ENCODE measurements at regions not wholly inside any gene's neighbourhood (a gene's known extent, or its start where the extent isn't known, plus 50 kb on each side); places are given as distances from the start of the nearest gene placed in this dataset.

DNA sequence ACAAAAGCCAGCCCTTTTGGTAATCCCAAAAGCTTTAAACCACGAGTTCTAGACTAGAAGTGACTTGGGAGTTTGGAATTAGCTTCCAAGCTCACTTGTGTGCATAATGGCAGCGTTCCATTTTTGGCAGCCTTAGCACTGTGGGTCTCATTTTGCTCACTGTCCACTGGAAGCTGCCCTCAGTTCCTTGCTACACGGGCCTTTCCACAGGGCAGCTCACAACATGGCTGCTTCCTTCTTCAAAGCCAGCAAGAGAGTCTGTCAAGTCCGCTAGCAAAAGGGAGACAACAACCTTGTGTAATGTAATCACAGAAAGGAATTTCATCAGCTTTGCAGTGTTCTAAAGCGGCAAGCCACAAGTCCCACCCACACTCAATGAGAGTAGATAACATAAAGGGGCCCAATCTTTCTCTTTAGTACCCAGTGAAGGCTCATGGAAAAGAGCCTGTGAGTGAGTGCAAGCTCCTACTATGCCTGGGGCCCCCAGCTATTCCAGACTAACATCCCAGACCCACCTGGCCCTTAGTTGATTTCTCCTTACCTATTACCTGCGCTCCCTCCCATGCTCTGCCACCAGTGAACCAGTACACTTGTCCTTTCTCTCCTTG lies 168.5 kb upstream of the FOXN2 start:
- no peak for DNase-seq

DNA sequence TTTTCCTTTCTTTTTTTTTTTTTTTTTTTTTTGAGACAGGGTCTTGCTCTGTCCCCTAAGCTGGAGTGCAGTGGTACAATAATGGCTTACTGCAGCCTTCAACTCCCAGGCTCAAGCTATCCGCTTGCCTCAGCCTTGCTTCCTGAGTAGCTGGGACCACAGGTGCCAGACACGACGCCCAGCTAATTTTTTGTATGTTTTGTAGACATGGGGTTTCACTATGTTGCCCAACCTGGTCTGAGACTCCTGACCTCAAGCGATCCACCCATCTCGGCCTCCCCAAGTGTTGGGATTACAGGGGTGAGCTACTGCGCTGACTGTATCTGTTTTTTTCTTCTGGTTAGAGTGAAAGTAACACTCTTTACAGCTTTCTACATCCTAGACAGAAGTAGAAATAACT lies 167.9 kb upstream of the FOXN2 start:
- no peak for DNase-seq

DNA sequence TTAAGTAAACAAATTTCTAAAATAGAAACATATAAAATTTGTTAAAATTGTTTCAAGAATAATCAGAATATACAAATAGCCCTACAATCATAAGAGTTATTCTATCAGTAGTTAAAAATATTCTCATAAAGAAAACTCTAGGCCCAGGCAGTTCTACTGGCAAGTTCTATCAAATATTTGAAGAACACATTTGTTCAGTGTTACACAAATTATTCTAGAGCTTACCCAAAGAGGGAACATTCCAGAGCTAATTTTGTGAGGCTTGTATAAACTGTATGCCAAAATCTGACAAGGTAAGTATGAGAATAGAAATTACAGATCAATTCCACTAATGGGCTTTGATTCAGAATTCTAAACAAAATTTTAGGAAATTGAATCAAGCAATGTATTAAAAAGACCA lies 166.8 kb upstream of the FOXN2 start:
- DNase-seq, result no peak

DNA sequence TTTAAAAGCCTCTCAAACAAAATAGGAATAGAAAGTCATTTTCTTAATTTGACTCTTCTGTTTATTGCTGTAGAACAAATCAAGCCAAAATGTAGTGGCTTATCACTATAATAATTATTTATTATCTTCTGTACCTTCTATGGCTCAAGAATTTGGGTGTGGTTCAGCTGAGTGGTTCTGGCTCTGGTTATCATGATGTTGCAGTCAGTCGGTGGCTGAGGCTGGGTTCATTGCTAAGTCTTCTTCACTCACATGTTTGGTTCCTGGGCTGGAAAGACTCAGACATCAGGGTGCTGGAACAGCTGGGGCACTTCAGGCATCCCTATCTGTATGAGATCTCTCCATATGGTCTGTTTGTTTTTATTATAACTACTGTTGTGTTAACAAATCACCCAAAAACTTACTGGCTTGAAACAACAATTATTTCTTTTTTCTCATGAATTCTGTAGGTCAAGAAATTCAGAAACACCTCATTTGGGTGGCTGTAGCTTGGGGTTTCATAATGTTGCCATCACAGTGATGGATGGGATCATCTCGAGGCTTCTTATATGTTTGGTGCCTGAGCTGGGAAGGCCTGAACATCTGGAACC lies 165.5 kb upstream of the FOXN2 start:
- no peak for DNase-seq

DNA sequence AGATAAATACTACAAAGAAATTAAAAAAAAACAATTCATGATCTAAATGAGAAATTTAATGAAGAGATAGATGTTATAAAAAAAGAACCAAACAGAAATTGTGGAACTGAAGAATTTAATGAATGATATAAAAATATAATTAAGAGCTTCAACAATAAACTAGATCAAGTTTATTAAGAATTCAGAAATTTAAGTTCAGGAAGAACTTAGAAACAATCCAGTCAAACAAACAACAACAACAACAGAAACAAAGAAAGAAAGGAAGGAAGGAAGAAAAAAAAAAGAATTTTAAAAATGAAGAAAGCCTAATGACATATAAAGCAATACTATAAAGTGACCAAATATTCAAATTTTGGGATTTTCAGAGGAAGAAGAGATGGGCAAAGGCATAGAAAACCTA lies 157.3 kb upstream of the FOXN2 start:
- DNase-seq, result no peak

DNA sequence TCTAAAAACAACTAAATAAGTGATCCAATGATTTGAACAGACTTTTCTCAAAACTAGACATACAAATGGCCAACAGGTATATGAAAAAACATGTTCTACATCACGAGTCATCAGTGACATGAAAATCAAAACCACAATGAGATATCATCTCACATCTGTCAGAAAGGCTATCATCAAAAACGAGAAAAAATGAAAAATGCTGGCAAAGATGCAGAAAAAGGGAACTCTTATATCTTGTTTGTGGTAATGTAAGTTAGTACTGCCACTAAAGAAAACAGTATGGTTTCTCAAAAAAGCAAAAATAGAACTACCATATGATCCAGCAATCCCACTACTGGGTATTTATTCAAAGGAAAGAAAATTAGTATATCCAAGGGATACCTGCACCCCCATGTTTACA lies 152.9 kb upstream of the FOXN2 start:
- DNase-seq, result no peak

DNA sequence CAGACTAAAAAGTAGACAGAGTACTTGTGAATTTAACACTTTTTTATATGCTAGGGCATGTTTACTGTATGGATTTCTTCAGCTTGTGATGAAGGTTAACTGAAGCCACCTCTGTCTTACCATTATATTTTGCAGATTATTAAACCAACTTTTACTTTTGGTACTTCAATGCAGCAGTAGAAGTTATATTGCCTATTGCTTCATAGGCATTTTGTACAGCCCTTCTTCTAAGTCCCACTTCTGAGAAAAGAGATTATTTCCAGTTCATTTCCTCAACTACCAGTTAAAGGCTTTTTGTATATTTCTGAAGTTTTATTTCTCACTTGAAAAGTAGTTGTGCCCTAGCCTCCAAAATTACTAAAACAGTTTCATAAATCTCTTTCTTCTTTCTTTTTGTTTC lies 151.7 kb upstream of the FOXN2 start:
- no peak for DNase-seq

DNA sequence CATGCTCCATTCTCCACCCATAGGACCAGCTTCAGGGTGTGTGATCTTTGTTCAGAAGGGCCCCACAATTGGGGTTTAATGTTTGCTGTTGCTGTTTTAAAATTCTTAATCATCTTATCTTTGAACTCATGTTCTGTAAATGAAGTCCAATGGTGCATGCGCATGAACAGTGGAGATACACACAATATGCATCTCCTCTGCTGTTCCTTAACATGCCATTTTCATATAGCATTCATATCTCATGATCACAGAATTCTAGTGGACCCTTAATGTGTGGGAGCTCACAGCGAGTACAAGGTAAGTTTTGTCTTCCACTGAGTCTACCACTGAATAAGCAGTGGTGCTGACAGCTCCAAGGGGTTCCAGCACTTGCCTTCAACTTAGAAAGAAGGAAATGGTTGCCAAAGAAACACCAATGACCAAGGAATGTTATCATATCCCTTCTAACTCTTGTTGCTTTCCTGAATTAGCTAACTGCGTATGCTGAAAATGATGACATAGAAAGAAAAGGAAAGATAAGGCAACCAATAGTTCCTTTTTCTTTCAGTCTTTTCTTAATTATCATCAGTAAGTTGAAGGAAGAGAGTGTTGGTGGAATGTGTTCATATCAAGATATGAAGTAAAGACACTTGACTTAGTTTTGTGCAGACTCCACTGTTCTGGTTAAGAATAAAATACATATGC lies 149.3 kb upstream of the FOXN2 start:
- DNase-seq, result no peak

DNA sequence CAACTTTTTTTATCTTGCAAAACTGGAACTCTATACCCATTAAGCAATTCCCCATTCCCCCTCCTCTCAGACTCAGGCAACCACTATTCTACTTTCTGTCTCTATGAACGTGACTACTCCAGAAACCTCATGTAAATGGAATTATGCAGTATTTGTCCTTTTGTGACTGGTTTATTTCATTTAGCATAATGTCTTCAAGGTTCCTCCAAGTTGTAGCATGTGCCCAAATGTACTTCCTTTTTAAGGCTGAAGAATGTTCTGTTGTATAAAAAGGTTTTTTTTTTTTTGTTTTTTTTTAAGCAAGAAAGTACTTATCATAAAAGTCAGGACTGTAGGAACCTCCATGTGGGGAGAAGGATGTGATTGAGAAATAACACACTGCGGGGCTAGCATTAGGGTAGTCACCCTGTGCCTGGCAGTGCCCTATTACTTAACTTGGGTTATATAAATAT lies 145.3 kb upstream of the FOXN2 start:
- no peak for DNase-seq

DNA sequence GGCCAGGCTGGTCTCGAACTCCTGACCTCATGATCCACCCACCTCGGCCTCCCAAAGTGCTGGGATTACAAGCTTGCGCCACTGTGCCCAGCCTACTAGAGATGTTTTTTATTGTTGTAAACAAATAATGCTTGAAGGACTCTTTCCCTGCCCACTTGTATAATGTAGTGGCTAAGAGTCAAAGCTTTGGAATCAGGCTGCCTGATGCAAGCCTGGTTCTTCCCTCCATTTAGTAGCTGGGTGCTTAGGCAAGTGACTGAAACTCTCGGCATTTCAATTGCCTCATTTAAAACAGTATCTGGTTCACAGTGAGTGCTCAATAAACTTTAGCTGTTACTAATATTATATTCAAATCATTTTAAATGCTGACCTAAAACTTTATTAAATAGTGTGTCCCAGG lies 144.2 kb upstream of the FOXN2 start:
- no peak for DNase-seq

DNA sequence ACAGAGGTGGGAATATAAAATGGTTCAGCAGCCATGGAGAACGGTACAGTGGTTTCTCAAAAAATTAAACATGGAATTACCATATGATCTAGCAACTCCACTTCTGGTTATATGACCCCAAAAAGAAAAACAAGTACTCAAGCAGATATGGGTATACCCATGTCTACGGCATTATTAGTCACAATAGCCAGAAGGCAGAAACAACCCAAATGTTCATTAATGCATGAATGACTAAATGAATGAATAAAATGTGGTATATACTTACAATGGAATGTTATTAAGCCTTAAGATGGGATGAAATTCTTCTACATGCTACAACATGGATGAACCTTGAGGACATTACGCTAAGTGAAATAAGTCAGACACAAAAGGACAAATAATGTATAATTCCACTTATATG lies 141.3 kb upstream of the FOXN2 start:
- no peak for DNase-seq

DNA sequence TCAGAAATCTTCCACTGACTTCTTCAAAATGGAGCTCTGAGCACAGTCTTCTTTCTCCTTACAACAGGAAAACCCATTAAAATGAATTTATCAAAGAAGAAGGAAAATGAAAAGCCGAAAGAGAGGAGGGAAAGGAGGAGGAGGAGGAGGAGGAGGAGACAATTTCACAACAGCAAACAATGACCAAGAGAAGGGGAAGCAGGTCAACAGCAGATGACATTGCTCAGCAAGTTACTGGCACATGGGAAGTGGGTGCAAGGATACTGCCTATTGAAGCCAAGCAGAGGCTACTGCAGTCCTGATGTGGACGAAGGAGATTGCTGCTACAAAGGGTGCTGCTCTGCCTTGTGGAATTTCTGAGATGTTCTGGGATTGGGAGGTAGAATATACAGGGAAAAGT lies 140.0 kb upstream of the FOXN2 start:
- DNase-seq, result no peak

DNA sequence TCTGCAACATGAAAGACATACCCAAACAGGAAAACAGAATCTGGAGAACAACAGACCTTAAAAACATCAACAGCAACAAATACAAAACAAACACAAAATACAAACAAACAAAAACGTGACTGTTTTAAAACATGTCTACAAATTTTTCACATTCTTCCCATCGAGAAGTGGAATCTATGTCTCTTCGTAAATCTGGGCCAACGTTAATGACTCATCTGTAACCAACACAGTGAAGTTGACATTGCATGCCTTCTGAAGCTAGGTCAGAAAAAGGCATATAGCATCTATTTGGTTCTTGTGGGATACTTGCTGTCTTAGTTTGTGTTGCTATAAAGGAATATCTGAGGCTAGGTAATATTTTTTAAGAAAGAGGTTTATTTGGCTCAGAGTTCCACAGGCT lies 139.2 kb upstream of the FOXN2 start:
- DNase-seq, result no peak

DNA sequence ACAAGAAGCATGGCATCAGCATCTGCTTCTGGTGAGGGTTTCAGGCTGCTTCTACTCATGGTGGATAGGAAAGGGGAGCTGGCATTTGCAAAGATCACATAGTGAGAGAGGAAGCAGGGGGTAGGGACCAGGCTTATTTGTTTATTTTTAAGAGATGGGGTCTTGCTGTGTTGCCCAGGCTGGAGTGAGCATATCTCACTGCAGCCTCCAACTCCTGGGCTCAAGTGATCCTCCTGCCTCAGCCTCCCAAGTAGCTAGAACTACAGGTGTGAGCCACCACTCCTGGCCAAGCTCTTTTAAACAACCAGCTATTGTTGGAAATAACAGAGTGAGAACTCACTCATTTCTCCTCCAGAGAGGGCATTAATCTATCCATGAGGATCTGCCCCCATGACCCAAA lies 138.8 kb upstream of the FOXN2 start:
- DNase-seq, result no peak

DNA sequence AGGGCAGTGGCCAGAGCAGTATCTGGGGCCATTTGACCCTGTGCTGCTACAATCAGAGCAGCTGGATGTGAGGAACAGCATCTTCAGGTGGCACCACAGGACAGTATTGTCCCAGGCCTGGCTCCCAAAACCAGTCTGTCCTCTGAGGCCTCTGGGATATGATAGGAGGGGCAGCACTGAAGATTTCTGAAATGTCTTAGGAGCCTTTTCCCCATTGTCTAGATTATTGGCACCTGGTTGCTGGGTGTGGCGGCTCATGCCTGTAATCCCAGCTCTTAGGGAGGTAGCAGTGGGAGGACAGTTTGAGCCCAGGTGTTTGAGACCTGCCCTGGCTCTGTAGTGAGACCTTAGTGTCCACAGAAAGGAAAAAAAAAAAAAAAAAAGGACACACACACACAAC lies 137.6 kb upstream of the FOXN2 start:
- DNase-seq, result no peak

DNA sequence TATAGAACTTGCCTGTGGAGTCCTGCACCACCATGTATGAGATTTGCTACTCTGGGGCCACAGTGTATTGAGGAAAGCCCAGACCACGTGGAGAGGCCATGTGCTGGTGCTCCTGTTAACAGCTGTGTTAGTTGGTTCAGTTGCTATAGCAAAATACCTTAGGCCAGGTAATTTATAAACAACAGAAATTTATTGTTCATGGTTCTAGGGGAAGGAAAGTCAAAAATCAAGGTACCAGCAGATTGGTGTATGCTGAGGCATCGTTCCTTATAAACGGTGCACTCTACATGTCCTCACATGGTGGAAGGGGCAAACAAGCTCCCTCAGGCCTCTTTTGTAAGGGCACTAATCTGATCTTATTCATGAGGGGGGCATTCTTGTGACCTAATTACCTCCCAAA lies 135.9 kb upstream of the FOXN2 start:
- no peak for DNase-seq

DNA sequence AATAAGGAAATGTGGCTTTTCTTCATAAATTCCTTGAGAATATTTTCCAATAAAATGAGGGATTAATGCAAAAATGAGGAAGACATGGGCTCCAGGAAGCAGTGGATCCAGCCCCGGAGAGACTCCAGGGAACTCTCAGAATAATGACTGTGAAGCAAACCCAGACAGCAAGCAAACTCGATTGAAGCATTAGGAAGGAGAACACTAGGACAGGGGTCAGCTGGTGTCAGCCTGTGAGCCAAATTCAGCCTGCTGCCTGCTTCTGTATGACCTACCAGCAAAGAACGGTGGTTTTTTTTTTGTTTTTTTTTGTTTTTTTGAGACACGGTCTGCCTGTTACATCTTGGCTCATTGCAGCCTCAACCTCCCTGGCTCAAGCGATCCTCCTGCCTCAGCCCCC lies 133.9 kb upstream of the FOXN2 start:
- DNase-seq, result no peak

DNA sequence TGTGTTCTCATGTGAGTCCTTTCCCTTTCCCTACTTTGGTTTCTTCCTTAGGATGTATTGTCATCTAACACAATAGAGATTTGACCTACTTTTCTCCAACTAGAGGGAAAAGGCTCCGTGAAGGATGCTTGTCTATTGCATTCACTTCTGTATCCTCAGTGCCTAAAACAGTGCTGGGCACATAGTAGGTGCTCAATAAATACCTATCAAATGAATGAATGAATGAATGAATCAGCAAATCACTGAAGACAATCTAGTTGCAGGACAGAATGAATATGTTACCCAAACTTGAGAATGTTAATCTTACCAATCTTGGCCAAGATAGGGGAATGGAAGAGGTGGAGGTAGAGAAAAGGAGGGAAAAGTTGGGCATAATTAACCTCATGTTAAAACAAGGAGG lies 131.2 kb upstream of the FOXN2 start:
- DNase-seq, result no peak

DNA sequence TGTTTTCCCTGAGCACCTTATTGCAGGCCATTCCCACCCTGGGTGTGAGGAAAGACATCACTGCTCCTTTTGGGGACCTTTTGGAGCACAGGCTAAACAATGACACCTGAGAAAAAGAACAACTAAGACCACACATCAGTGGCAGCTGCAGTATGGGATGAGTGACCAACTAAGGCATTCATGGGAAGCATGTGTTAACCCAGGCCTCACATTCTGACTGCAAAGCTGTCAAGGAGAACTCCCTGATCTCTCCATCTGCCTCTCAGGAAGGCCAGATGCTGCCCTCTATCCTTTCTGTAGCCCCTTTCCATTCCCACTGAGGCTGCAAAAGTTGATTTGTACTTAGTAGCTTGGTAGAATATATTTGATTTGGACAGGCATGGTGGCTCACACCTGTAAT lies 130.5 kb upstream of the FOXN2 start:
- no peak for DNase-seq

DNA sequence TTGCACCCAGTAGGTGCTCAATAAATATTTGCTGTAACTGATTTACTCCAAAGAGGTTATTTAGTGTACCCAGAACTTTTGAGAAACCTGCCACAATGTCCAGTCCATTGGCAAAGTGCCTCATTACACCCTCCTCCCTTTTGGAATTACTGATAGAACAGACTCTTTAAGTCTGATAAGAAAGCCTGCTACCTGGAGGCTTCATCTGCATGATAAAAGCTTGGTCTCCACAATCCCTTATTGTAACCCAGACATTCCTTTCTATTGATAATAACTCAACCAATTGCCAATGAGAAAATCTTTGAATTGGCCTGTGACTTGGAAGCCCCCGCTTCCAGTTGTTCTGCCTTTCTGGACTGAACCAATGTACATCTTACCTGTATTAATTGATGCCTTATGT lies 127.0 kb upstream of the FOXN2 start:
- DNase-seq, result no peak

DNA sequence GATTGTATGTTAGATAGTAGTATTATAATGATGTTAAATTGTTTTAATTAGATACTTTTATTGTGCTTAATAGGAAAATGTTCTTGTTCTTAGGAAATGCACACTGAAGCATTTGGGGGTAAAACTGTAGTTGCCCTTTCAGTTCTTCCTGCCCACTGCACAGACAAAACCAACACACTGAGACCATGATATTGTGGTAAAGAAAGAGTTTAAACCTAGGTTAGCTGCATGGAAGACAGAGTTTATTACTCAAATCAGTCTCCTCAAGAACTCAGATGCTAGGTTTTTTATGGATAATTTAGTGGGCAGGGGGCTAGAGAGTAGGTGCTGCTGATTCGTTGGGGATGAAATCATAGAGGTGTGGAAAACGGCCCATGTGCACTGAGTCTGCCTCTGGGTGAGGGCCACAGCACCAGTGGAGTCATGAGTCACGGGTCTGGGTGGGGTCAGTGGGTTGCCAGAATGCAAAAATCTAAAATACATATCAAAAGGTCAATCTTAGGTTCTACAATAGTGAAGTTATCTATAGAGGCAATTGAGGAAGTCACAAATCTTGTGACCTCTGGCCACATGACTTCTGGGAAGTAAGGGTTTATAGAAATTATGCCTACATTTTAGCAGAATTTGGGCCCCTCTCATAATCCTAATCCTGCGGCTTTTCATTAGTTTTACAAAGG lies 124.8 kb upstream of the FOXN2 start:
- DNase-seq, result no peak

DNA sequence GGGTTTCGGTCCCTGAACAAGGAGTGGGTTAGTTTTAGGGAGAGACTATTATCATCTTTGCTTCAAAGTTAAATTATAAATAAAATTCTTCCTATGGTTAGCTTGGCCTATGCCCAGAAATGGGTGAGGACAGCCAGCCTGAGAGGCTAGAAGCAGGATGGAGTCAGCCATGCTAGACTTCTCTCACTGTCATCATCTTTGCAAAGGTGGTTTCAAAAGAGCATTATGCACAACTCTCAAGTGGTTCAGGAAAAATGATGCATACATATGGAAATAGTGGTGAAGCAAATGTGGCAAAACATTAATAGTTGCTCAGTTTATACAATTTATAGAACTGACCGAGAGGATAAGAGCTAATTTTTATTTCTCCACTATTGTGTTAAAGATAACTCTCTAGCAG lies 124.3 kb upstream of the FOXN2 start:
- no peak for DNase-seq

DNA sequence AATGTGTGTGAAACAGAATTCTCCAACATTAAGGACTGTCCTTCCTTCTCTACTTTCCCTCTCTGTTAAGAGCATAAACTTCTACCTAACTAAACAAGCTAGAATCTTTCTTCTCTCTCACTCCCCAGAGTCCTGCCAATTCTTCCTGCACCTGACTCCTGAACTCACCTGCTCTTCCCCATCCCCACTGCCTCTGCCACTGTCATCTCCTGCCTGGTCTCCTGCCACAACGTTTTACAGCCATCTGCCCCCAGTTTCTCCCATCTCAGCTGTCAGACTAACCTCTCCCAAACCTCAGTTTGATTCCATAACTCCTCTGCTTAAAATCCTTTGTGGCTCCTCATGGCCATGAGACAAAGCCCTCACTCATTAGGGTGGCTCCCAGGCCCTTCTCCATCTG lies 119.8 kb upstream of the FOXN2 start:
- no peak for DNase-seq

DNA sequence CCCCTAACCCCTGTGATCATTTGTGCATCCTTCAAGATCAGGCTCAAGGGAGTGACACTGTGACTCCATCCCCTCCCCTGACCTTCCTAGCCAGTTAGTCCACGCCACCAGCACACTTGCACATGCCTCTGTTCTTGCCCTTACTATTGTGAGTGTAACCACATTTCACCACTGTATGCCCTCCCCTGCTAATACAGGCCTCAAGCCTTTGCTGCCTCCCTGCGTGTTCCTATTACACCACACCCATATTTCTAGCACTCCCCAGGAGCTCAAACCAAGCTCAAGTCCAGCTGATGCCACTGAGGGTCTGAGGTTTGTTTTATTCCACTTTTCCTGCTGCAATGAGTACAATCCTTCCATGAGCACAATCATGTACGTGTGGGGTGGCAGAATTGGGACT lies 119.3 kb upstream of the FOXN2 start:
- DNase-seq, result no peak
